ENCODE measurements at regions not wholly inside any gene's neighbourhood (a gene's known extent, or its start where the extent isn't known, plus 50 kb on each side); places are given as distances from the start of the nearest gene placed in this dataset.

GRCh38 chr18:46260879-46261143 is 156.6 kb downstream of the HAUS1 start:
- Histone ChIP-seq H3K27me3 (replicated peaks; ENCODE audit: control insufficient read depth, insufficient read depth, low read length, poor library complexity, severe bottlenecking) (no peaks in the 10 kb centered on the region), H3K4me1 (ENCODE audit: control insufficient read depth, insufficient read depth, low read length, poor library complexity, severe bottlenecking) (no peaks in the 10 kb centered on the region), H3K36me3 (ENCODE audit: control insufficient read depth, insufficient read depth, low read length) (peaks cover 3% of the 10 kb centered on the region), H3K9me3 (ENCODE audit: control insufficient read depth, low read length) (no peaks in the 10 kb centered on the region), H3K4me3 (ENCODE audit: insufficient read depth, low read depth, low read length, poor library complexity, severe bottlenecking) (no peak overlapping the region), H3K27ac (ENCODE audit: insufficient read depth, low read length, poor library complexity, severe bottlenecking) (no peak overlapping the region)
- DNase-seq = no peak

- Histone ChIP-seq H3K4me1 (ENCODE audit: control insufficient read depth, insufficient read depth, low read length, poor library complexity, severe bottlenecking) (no peaks in the 10 kb centered on the region), H3K27ac (ENCODE audit: insufficient read depth, low read length, poor library complexity, severe bottlenecking) (no peak overlapping the region), H3K4me3 (ENCODE audit: insufficient read depth, low read depth, low read length, poor library complexity, severe bottlenecking) (no peak overlapping the region), H3K36me3 (ENCODE audit: control insufficient read depth, insufficient read depth, low read length) (peaks cover 3% of the 10 kb centered on the region), H3K27me3 (replicated peaks; ENCODE audit: control insufficient read depth, insufficient read depth, low read length, poor library complexity, severe bottlenecking) (no peaks in the 10 kb centered on the region), H3K9me3 (ENCODE audit: control insufficient read depth, low read length) (no peaks in the 10 kb centered on the region)
- DNase-seq = no peak
Observed at GRCh38 chr18:46261799-46262198, 157.6 kb downstream of the HAUS1 start.

- Histone ChIP-seq H3K4me1 (ENCODE audit: control insufficient read depth, insufficient read depth, low read length, poor library complexity, severe bottlenecking) (no peaks in the 10 kb centered on the region), H3K27ac (ENCODE audit: insufficient read depth, low read length, poor library complexity, severe bottlenecking) (no peak overlapping the region)
Observed at GRCh38 chr18:46262856-46263255, 158.7 kb downstream of the HAUS1 start.

GRCh38 chr18:46264255-46264654 is 160.1 kb downstream of the HAUS1 start:
- Histone ChIP-seq H3K27me3 (replicated peaks; ENCODE audit: control insufficient read depth, insufficient read depth, low read length, poor library complexity, severe bottlenecking) (no peaks in the 10 kb centered on the region), H3K27ac (ENCODE audit: insufficient read depth, low read length, poor library complexity, severe bottlenecking) (peak overlapping the region; percentile 25)
- DNase-seq = no peak

More at GRCh38 chr18:46262856-46263255, 158.7 kb downstream of the HAUS1 start:
- Histone ChIP-seq H3K27me3 (replicated peaks; ENCODE audit: control insufficient read depth, insufficient read depth, low read length, poor library complexity, severe bottlenecking) (no peaks in the 10 kb centered on the region), H3K4me3 (ENCODE audit: insufficient read depth, low read depth, low read length, poor library complexity, severe bottlenecking) (no peak overlapping the region), H3K9me3 (ENCODE audit: control insufficient read depth, low read length) (no peaks in the 10 kb centered on the region), H3K36me3 (ENCODE audit: control insufficient read depth, insufficient read depth, low read length) (peaks cover 3% of the 10 kb centered on the region)
- DNase-seq = no peak

GRCh38 chr18:46265196-46266156 is 161.3 kb downstream of the HAUS1 start:
- Histone ChIP-seq H3K9me3 (ENCODE audit: control insufficient read depth, low read length) (no peaks in the 10 kb centered on the region), H3K27ac (ENCODE audit: insufficient read depth, low read length, poor library complexity, severe bottlenecking) (no peak overlapping the region), H3K36me3 (ENCODE audit: control insufficient read depth, insufficient read depth, low read length) (peaks cover 3% of the 10 kb centered on the region), H3K4me3 (ENCODE audit: insufficient read depth, low read depth, low read length, poor library complexity, severe bottlenecking) (no peak overlapping the region), H3K4me1 (ENCODE audit: control insufficient read depth, insufficient read depth, low read length, poor library complexity, severe bottlenecking) (no peaks in the 10 kb centered on the region), H3K27me3 (replicated peaks; ENCODE audit: control insufficient read depth, insufficient read depth, low read length, poor library complexity, severe bottlenecking) (no peaks in the 10 kb centered on the region)
- no peak for DNase-seq

More at GRCh38 chr18:46264255-46264654, 160.1 kb downstream of the HAUS1 start:
- no peaks in the 10 kb centered on the region for H3K9me3 ChIP-seq (ENCODE audit: control insufficient read depth, low read length)
- H3K36me3 ChIP-seq (ENCODE audit: control insufficient read depth, insufficient read depth, low read length) = peaks cover 3% of the 10 kb centered on the region
- no peak overlapping the region for H3K4me3 ChIP-seq (ENCODE audit: insufficient read depth, low read depth, low read length, poor library complexity, severe bottlenecking)
- H3K4me1 ChIP-seq (ENCODE audit: control insufficient read depth, insufficient read depth, low read length, poor library complexity, severe bottlenecking) = no peaks in the 10 kb centered on the region

- no peak overlapping the region for H3K4me3 ChIP-seq (ENCODE audit: insufficient read depth, low read depth, low read length, poor library complexity, severe bottlenecking)
- H3K36me3 ChIP-seq (ENCODE audit: control insufficient read depth, insufficient read depth, low read length) = peaks cover 3% of the 10 kb centered on the region
- no peak overlapping the region for H3K27ac ChIP-seq (ENCODE audit: insufficient read depth, low read length, poor library complexity, severe bottlenecking)
- no peaks in the 10 kb centered on the region for H3K27me3 ChIP-seq (replicated peaks; ENCODE audit: control insufficient read depth, insufficient read depth, low read length, poor library complexity, severe bottlenecking)
- no peaks in the 10 kb centered on the region for H3K4me1 ChIP-seq (ENCODE audit: control insufficient read depth, insufficient read depth, low read length, poor library complexity, severe bottlenecking)
- H3K9me3 ChIP-seq (ENCODE audit: control insufficient read depth, low read length) = no peaks in the 10 kb centered on the region
- DNase-seq = no peak
Observed at GRCh38 chr18:46266473-46266872, 162.3 kb downstream of the HAUS1 start.

- Histone ChIP-seq H3K27me3 (replicated peaks; ENCODE audit: control insufficient read depth, insufficient read depth, low read length, poor library complexity, severe bottlenecking) (no peaks in the 10 kb centered on the region), H3K4me1 (ENCODE audit: control insufficient read depth, insufficient read depth, low read length, poor library complexity, severe bottlenecking) (no peaks in the 10 kb centered on the region), H3K27ac (ENCODE audit: insufficient read depth, low read length, poor library complexity, severe bottlenecking) (no peak overlapping the region), H3K9me3 (ENCODE audit: control insufficient read depth, low read length) (no peaks in the 10 kb centered on the region), H3K36me3 (ENCODE audit: control insufficient read depth, insufficient read depth, low read length) (peaks cover 3% of the 10 kb centered on the region), H3K4me3 (ENCODE audit: insufficient read depth, low read depth, low read length, poor library complexity, severe bottlenecking) (no peak overlapping the region)
- DNase-seq = no peak
Observed at GRCh38 chr18:46268671-46269070, 164.5 kb downstream of the HAUS1 start.

- Histone ChIP-seq H3K27me3 (replicated peaks; ENCODE audit: control insufficient read depth, insufficient read depth, low read length, poor library complexity, severe bottlenecking) (no peaks in the 10 kb centered on the region), H3K36me3 (ENCODE audit: control insufficient read depth, insufficient read depth, low read length) (peaks cover 3% of the 10 kb centered on the region)
- no peak for DNase-seq
Observed at GRCh38 chr18:46269275-46269674, 165.1 kb downstream of the HAUS1 start.

GRCh38 chr18:46271488-46271887 is 167.3 kb downstream of the HAUS1 start:
- Histone ChIP-seq H3K27ac (ENCODE audit: insufficient read depth, low read length, poor library complexity, severe bottlenecking) (no peak overlapping the region), H3K27me3 (replicated peaks; ENCODE audit: control insufficient read depth, insufficient read depth, low read length, poor library complexity, severe bottlenecking) (no peaks in the 10 kb centered on the region), H3K9me3 (ENCODE audit: control insufficient read depth, low read length) (no peaks in the 10 kb centered on the region), H3K4me1 (ENCODE audit: control insufficient read depth, insufficient read depth, low read length, poor library complexity, severe bottlenecking) (no peaks in the 10 kb centered on the region), H3K36me3 (ENCODE audit: control insufficient read depth, insufficient read depth, low read length) (no peaks in the 10 kb centered on the region), H3K4me3 (ENCODE audit: insufficient read depth, low read depth, low read length, poor library complexity, severe bottlenecking) (no peak overlapping the region)
- DNase-seq = no peak

More at GRCh38 chr18:46269275-46269674, 165.1 kb downstream of the HAUS1 start:
- H3K4me1 ChIP-seq (ENCODE audit: control insufficient read depth, insufficient read depth, low read length, poor library complexity, severe bottlenecking) = no peaks in the 10 kb centered on the region
- no peaks in the 10 kb centered on the region for H3K9me3 ChIP-seq (ENCODE audit: control insufficient read depth, low read length)
- H3K27ac ChIP-seq (ENCODE audit: insufficient read depth, low read length, poor library complexity, severe bottlenecking) = no peak overlapping the region
- no peak overlapping the region for H3K4me3 ChIP-seq (ENCODE audit: insufficient read depth, low read depth, low read length, poor library complexity, severe bottlenecking)

GRCh38 chr18:46273861-46274260 is 169.7 kb downstream of the HAUS1 start:
- H3K4me1 ChIP-seq (ENCODE audit: control insufficient read depth, insufficient read depth, low read length, poor library complexity, severe bottlenecking) = no peaks in the 10 kb centered on the region
- no peaks in the 10 kb centered on the region for H3K9me3 ChIP-seq (ENCODE audit: control insufficient read depth, low read length)
- no peaks in the 10 kb centered on the region for H3K27me3 ChIP-seq (replicated peaks; ENCODE audit: control insufficient read depth, insufficient read depth, low read length, poor library complexity, severe bottlenecking)
- H3K36me3 ChIP-seq (ENCODE audit: control insufficient read depth, insufficient read depth, low read length) = no peaks in the 10 kb centered on the region
- no peak overlapping the region for H3K27ac ChIP-seq (ENCODE audit: insufficient read depth, low read length, poor library complexity, severe bottlenecking)
- no peak overlapping the region for H3K4me3 ChIP-seq (ENCODE audit: insufficient read depth, low read depth, low read length, poor library complexity, severe bottlenecking)
- DNase-seq = no peak
